HEK293T (cell line): ENCODE measurements at regions not wholly inside any gene's neighbourhood (a gene's known extent, or its start where the extent isn't known, plus 50 kb on each side); places are given as distances from the start of the nearest gene placed in this dataset.

Source experiments
- CTCF ChIA-PET: fragments of 350-600 bp; formaldehyde crosslinking; extraction: SDS; loops from one replicate; lab custom pipeline; 2021; ENCODE audit warnings: antibody characterized with exemption, inconsistent platforms; lab: Yijun Ruan, JAX
- POLR2A ChIA-PET: fragments of 350-600 bp; formaldehyde crosslinking; extraction: SDS; loops from one replicate; lab custom pipeline; 2020; ENCODE audit warnings: antibody characterized with exemption, inconsistent platforms; lab: Yijun Ruan, JAX
- DNase-seq: peaks from one replicate; pipeline ENCODE4 v3.0.0; 2012; ENCODE audit warnings: mixed read lengths; ENCODE audit errors: extremely low spot score
- ARNT ChIP-seq: fragments of 450-650 bp; IDR thresholded peaks from 2 replicates; pipeline ENCODE4 v1.6.1; 2017; ENCODE audit warnings: mild to moderate bottlenecking
- BHLHE40 ChIP-seq: fragments of 450-650 bp; IDR thresholded peaks from 2 replicates; pipeline ENCODE4 v1.6.1; 2016; ENCODE audit warnings: mild to moderate bottlenecking, moderate library complexity, borderline replicate concordance
- CTBP1 ChIP-seq: fragments of 450-650 bp; IDR thresholded peaks from 2 replicates; pipeline ENCODE4 v1.6.1; 2016; ENCODE audit warnings: borderline replicate concordance
- ELF4 ChIP-seq: fragments of 450-650 bp; IDR thresholded peaks from 2 replicates; pipeline ENCODE4 v1.6.1; 2017; ENCODE audit warnings: antibody characterized with exemption
- FOXA1 ChIP-seq: fragments of 450-650 bp; IDR thresholded peaks from 2 replicates; pipeline ENCODE4 v1.6.1; 2016; ENCODE audit warnings: mild to moderate bottlenecking
- FOXK2 ChIP-seq: fragments of 450-650 bp; IDR thresholded peaks from 2 replicates; pipeline ENCODE4 v1.6.1; 2016; ENCODE audit warnings: mild to moderate bottlenecking
- FOXM1 ChIP-seq: fragments of 450-650 bp; IDR thresholded peaks from 2 replicates; pipeline ENCODE4 v1.6.1; 2017; ENCODE audit warnings: mild to moderate bottlenecking, borderline replicate concordance
- HDGF ChIP-seq: fragments of 450-650 bp; IDR thresholded peaks from 2 replicates; pipeline ENCODE4 v1.6.1; 2017; ENCODE audit warnings: antibody characterized with exemption, borderline replicate concordance
- L3MBTL2 ChIP-seq: fragments of 450-650 bp; conservative IDR thresholded peaks from 2 replicates; pipeline ENCODE4 v1.6.1; 2016; ENCODE audit warnings: mild to moderate bottlenecking
- LEF1 ChIP-seq: fragments of 450-650 bp; IDR thresholded peaks from 2 replicates; pipeline ENCODE4 v1.6.1; 2017; ENCODE audit warnings: mild to moderate bottlenecking, borderline replicate concordance
- NFRKB ChIP-seq: fragments of 450-650 bp; IDR thresholded peaks from 2 replicates; pipeline ENCODE4 v1.6.1; 2016; ENCODE audit warnings: mild to moderate bottlenecking, moderate library complexity
- SP1 ChIP-seq: fragments of 450-650 bp; IDR thresholded peaks from 2 replicates; pipeline ENCODE4 v1.6.1; 2017
- SUZ12 ChIP-seq: fragments of 450-650 bp; IDR thresholded peaks from 2 replicates; pipeline ENCODE4 v1.6.1; 2016; ENCODE audit warnings: mild to moderate bottlenecking
- TARDBP ChIP-seq: fragments of 450-650 bp; IDR thresholded peaks from 2 replicates; pipeline ENCODE4 v1.6.1; 2016
- ZNF384 ChIP-seq: fragments of 450-650 bp; IDR thresholded peaks from 2 replicates; pipeline ENCODE4 v1.6.1; 2016
- TF ChIP-seq, protein P1 (sequence below): fragments of 450-650 bp; IDR thresholded peaks from 2 replicates; pipeline ENCODE4 v1.6.1; 2016

DNA sequence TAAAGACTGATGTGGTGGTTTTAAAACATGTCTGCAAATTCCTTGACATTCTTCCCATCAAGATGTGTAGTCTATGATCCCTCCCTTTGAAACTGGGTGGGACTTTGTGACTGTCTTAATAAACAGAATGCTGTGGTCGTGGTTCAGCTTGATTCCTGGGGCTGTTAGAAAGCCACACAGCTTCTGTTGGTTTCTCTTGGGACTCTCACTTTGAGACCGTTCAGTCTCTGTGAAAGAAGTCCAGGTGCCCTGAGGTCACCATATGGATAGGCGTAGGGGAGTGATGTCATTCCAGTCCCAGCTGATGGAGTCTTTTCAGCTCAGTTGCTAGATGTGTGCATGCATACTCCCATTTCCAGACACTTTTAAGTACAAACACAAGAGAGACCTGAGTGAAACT is 216.6 kb downstream of the KDR start:
- ChIA-PET CTCF (no interaction called here), POLR2A (no interaction called here)
- TF ChIP-seq SUZ12, result no peak
- TF ChIP-seq HDGF, result no peak
- TF ChIP-seq ARNT, result no peak
- TF ChIP-seq, protein P1, sequence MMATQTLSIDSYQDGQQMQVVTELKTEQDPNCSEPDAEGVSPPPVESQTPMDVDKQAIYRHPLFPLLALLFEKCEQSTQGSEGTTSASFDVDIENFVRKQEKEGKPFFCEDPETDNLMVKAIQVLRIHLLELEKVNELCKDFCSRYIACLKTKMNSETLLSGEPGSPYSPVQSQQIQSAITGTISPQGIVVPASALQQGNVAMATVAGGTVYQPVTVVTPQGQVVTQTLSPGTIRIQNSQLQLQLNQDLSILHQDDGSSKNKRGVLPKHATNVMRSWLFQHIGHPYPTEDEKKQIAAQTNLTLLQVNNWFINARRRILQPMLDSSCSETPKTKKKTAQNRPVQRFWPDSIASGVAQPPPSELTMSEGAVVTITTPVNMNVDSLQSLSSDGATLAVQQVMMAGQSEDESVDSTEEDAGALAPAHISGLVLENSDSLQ, result no peak
- TF ChIP-seq FOXM1, result no peak
- no peak for TF ChIP-seq FOXK2
- no peak for TF ChIP-seq ELF4
- TF ChIP-seq CTBP1, result no peak
- no peak for TF ChIP-seq ZNF384
- TF ChIP-seq NFRKB, result no peak
- TF ChIP-seq FOXA1, result no peak
- DNase-seq, result no peak

DNA sequence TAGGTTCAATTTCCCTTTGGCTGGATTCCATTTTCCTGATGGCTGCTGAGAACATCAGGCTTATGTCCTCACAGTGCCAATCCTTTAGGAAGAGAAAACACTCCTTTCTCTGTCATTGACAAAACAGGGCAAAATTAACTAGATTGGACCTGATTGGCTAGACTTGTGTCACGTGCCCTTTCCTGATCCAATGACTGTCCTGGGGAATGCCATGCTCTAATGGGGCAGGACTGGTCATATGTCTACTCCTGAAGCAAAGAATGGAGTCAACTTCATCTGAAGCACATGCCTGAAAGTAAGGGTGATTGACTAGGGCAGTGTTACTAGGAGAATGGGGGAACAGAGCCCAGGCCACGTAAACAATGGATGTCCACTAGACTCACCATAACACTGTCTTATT is 220.4 kb downstream of the KDR start:
- TF ChIP-seq ZNF384 (no peak), HDGF (no peak), FOXK2 (no peak), BHLHE40 (no peak), L3MBTL2 (no peak)
- TF ChIP-seq, protein P1, result no peak
- ChIA-PET CTCF (no interaction called here), POLR2A (no interaction called here)
- DNase-seq, result no peak

DNA sequence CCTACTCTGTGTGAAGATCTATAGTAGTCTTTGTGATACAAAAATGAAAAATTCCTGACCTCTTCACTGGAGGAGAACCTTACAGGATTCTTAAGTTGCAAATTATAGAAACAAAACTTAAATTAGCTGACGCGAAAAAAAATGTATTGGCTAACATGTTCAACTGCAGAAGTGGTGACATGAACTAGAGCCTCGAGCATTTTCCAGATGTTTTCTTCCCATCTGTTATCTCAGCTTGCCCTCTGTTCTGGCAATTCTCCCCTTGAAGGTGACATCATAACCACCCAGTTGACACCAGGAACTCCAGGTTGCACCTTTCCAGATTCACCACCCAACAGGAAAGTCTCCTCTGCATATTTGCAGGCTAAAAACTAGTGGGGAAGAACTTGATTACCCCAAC is 222.4 kb downstream of the KDR start:
- ChIA-PET CTCF (no interaction called here), POLR2A (no interaction called here)
- TF ChIP-seq FOXA1 (no peak), ELF4 (no peak), FOXK2 (no peak), TARDBP (no peak), L3MBTL2 (no peak), FOXM1 (no peak), ARNT (no peak), NFRKB (no peak)
- no peak for DNase-seq

DNA sequence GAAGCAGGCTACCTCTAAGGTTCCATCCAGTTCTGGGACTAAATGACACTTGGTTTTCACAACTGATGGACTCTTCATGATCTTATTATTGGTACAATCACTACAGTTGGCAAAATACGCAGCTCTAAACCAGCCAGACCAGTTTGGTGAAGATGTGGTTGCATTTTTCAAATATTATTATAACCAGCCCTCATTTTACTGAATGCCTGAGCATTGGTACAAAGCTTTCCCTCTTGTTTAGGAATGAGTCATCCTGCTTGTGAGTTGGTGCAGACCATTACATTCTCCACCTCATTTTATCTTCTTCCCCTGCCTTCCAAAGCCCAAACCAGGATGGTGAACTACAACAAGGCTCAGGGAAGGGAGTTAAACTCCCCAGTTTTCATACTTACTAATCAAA is 223.1 kb downstream of the KDR start:
- ChIA-PET POLR2A (no interaction called here), CTCF (no interaction called here)
- DNase-seq, result no peak
- TF ChIP-seq CTBP1 (no peak), ZNF384 (no peak), ELF4 (no peak), SUZ12 (no peak), LEF1 (no peak), FOXM1 (no peak), TARDBP (no peak)

DNA sequence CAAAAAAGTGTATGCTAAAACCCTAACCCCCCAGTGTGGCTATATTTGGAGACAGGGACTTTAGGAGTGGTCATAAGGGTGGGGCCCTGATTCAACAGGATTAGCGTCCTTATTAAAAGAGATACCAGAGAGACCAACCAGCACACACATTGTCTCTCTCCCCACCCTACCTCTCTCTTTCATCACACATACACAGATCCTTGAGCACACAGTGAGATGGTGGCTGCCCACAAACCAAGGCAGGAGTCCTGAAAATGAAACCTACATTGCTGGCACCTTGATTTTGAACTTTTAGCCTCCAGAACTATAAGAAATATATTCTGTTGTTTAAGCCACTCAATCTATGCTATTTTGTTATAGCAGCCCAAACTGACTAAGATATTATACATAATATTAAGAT is 224.2 kb downstream of the KDR start:
- POLR2A ChIA-PET, result no interaction called here

DNA sequence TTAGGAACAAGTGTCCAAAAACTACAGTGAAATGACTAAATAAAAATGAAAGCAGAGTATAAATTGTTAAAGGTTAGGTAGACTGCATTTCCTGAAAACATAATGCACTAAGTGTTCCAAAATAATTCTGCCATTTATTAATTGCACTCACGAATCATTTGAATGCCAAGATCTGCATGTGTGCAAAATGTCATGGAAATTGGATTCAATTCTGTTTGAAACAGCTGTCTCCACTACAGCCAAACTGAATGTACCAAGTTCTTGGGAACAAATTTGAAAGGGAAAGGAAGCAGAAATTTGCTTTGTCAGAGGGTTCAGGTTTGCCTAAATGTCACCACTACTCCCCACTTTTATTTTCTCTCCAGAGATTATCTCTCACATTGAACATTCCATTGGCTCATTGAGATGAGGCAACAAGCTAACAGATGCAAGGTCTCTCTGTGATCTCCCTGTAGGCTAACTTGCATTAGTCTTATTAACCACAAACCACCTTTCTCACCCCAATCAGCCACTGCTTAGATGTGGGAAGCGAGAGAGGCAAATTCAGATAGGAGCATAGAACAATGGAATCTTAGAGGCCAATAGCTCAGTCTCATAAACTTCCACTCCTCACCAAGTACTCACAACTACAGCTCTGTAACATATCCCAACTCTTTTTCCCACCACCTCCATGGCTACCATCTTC is 226.6 kb downstream of the KDR start:
- TF ChIP-seq NFRKB, result no peak
- TF ChIP-seq CTBP1, result no peak
- TF ChIP-seq LEF1, result no peak
- TF ChIP-seq, protein P1, result no peak
- no peak for TF ChIP-seq HDGF
- no peak for TF ChIP-seq BHLHE40
- no peak for TF ChIP-seq ZNF384
- no peak for TF ChIP-seq SUZ12
- ChIA-PET POLR2A (no interaction called here), CTCF (no interaction called here)
- no peak for DNase-seq

More for the DNA sequence above, 224.2 kb downstream of the KDR start:
- TF ChIP-seq NFRKB (no peak), FOXM1 (no peak), BHLHE40 (no peak), ELF4 (no peak), ZNF384 (no peak), HDGF (no peak), CTBP1 (no peak), SUZ12 (no peak), L3MBTL2 (no peak), SP1 (no peak), FOXK2 (no peak), LEF1 (no peak), TARDBP (no peak), FOXA1 (no peak), ARNT (no peak)
- TF ChIP-seq, protein P1, result no peak
- no peak for DNase-seq
- CTCF ChIA-PET, result no interaction called here
